ENCODE measurements at regions not wholly inside any gene's neighbourhood (a gene's known extent, or its start where the extent isn't known, plus 50 kb on each side); places are given as distances from the start of the nearest gene placed in this dataset.

GRCh38 chr1:50292276-50292675 is 131.0 kb downstream of the DMRTA2 start:
- Histone ChIP-seq H2AFZ (ENCODE audit: low read depth, low read length) (no peak overlapping the region), H3K4me3 (ENCODE audit: low read length) (no peak overlapping the region), H3K79me2 (replicated peaks; ENCODE audit: insufficient read depth, low read length) (no peaks in the 10 kb centered on the region), H3K9ac (ENCODE audit: low read length) (no peak overlapping the region), H3K9me2 (ENCODE audit: insufficient read depth, low read length) (no peaks in the 10 kb centered on the region), H3K27me3 (ENCODE audit: insufficient read depth, low read depth, low read length) (no peaks in the 10 kb centered on the region), H3K9me3 (ENCODE audit: low read length) (no peaks in the 10 kb centered on the region), H3K36me3 (ENCODE audit: insufficient read depth, low read length) (no peaks in the 10 kb centered on the region), H3K4me2 (ENCODE audit: low read length) (no peak overlapping the region), H3K27ac (ENCODE audit: low read length) (no peak overlapping the region), H4K20me1 (ENCODE audit: insufficient read depth) (no peaks in the 10 kb centered on the region), H3F3A (ENCODE audit: insufficient read depth, low read length, poor library complexity, severe bottlenecking) (no peaks in the 10 kb centered on the region)
- TF ChIP-seq SMC3 (conservative IDR thresholded peaks at IDR 0.05; ENCODE audit: poor library complexity) (no peak), RAD21 (conservative IDR thresholded peaks at IDR 0.05) (no peak), CTCF (IDR thresholded peaks at IDR 0.05; ENCODE audit: poor library complexity, severe bottlenecking) (no peak), POLR2AphosphoS5 (IDR thresholded peaks at IDR 0.05) (no peak), TAF1 (IDR thresholded peaks at IDR 0.05; ENCODE audit: low read depth) (no peak), EP300 (conservative IDR thresholded peaks at IDR 0.05; ENCODE audit: poor library complexity, severe bottlenecking) (no peak), MXI1 (conservative IDR thresholded peaks at IDR 0.05; ENCODE audit: poor library complexity, severe bottlenecking) (no peak)
- TF ChIP-seq, protein P1, sequence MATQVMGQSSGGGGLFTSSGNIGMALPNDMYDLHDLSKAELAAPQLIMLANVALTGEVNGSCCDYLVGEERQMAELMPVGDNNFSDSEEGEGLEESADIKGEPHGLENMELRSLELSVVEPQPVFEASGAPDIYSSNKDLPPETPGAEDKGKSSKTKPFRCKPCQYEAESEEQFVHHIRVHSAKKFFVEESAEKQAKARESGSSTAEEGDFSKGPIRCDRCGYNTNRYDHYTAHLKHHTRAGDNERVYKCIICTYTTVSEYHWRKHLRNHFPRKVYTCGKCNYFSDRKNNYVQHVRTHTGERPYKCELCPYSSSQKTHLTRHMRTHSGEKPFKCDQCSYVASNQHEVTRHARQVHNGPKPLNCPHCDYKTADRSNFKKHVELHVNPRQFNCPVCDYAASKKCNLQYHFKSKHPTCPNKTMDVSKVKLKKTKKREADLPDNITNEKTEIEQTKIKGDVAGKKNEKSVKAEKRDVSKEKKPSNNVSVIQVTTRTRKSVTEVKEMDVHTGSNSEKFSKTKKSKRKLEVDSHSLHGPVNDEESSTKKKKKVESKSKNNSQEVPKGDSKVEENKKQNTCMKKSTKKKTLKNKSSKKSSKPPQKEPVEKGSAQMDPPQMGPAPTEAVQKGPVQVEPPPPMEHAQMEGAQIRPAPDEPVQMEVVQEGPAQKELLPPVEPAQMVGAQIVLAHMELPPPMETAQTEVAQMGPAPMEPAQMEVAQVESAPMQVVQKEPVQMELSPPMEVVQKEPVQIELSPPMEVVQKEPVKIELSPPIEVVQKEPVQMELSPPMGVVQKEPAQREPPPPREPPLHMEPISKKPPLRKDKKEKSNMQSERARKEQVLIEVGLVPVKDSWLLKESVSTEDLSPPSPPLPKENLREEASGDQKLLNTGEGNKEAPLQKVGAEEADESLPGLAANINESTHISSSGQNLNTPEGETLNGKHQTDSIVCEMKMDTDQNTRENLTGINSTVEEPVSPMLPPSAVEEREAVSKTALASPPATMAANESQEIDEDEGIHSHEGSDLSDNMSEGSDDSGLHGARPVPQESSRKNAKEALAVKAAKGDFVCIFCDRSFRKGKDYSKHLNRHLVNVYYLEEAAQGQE (IDR thresholded peaks at IDR 0.05; ENCODE audit: borderline replicate concordance) = no peak

GRCh38 chr1:50289495-50289894 is 133.7 kb downstream of the DMRTA2 start:
- no peaks in the 10 kb centered on the region for H3K9me3 ChIP-seq (ENCODE audit: low read length)

More at GRCh38 chr1:50289495-50289894, 133.7 kb downstream of the DMRTA2 start:
- H4K20me1 ChIP-seq (ENCODE audit: insufficient read depth) = no peaks in the 10 kb centered on the region
- H3K4me2 ChIP-seq (ENCODE audit: low read length) = no peak overlapping the region
- H3F3A ChIP-seq (ENCODE audit: insufficient read depth, low read length, poor library complexity, severe bottlenecking) = no peaks in the 10 kb centered on the region
- no peaks in the 10 kb centered on the region for H3K79me2 ChIP-seq (replicated peaks; ENCODE audit: insufficient read depth, low read length)
- no peak overlapping the region for H3K27ac ChIP-seq (ENCODE audit: low read length)
- TF ChIP-seq EZH2 (IDR thresholded peaks at IDR 0.05; ENCODE audit: borderline replicate concordance, insufficient read depth, low read length, poor library complexity, severe bottlenecking) (no peak), TAF1 (IDR thresholded peaks at IDR 0.05; ENCODE audit: low read depth) (no peak), RAD21 (conservative IDR thresholded peaks at IDR 0.05) (no peak), SMC3 (conservative IDR thresholded peaks at IDR 0.05; ENCODE audit: poor library complexity) (no peak), MXI1 (conservative IDR thresholded peaks at IDR 0.05; ENCODE audit: poor library complexity, severe bottlenecking) (no peak), POLR2AphosphoS5 (IDR thresholded peaks at IDR 0.05) (no peak), CTCF (IDR thresholded peaks at IDR 0.05; ENCODE audit: poor library complexity, severe bottlenecking) (no peak), EP300 (conservative IDR thresholded peaks at IDR 0.05; ENCODE audit: poor library complexity, severe bottlenecking) (no peak)
- TF ChIP-seq, protein P1 (IDR thresholded peaks at IDR 0.05; ENCODE audit: borderline replicate concordance) = no peak
- no peaks in the 10 kb centered on the region for H3K27me3 ChIP-seq (ENCODE audit: insufficient read depth, low read depth, low read length)
- no peaks in the 10 kb centered on the region for H3K9me2 ChIP-seq (ENCODE audit: insufficient read depth, low read length)
- no peaks in the 10 kb centered on the region for H3K36me3 ChIP-seq (ENCODE audit: insufficient read depth, low read length)
- H2AFZ ChIP-seq (ENCODE audit: low read depth, low read length) = no peak overlapping the region
- no peak overlapping the region for H3K4me3 ChIP-seq (ENCODE audit: low read length)
- H3K9ac ChIP-seq (ENCODE audit: low read length) = no peak overlapping the region
